RWPE2 (cell line): ENCODE measurements at regions not wholly inside any gene's neighbourhood (a gene's known extent, or its start where the extent isn't known, plus 50 kb on each side); places are given as distances from the start of the nearest gene placed in this dataset.

Experiments used
- ATAC-seq: fragments of 200-7000 bp; cut with Tn5 transposase; 3 replicates; pipeline ENCODE4 v1.9.1; 2021; ENCODE audit warnings: low read depth
- DNase-seq: peaks from one replicate; pipeline ENCODE4 v3.0.0-alpha.2; 2020; ENCODE audit warnings: low spot score
- H3K27ac ChIP-seq: fragments of 450-650 bp; 2 replicates; pipeline ENCODE4 v1.5.1; 2017; ENCODE audit warnings: mild to moderate bottlenecking; ENCODE audit not compliant: poor library complexity, severe bottlenecking
- H3K27me3 ChIP-seq: fragments of 250-450 bp; sonication (Bioruptor Pico); 2 replicates; pipeline ENCODE4 v1.5.1; 2021; ENCODE audit warnings: mild to moderate bottlenecking, moderate library complexity; ENCODE audit not compliant: insufficient read depth, poor library complexity, severe bottlenecking
- H3K36me3 ChIP-seq: fragments of 250-450 bp; sonication (Bioruptor Pico); 2 replicates; pipeline ENCODE4 v1.5.1; 2020; ENCODE audit warnings: low read depth, mild to moderate bottlenecking, moderate library complexity
- H3K4me1 ChIP-seq: fragments of 250-450 bp; sonication (Bioruptor Pico); 2 replicates; pipeline ENCODE4 v1.5.1; 2021; ENCODE audit warnings: mild to moderate bottlenecking, moderate library complexity; ENCODE audit not compliant: insufficient read depth, poor library complexity, severe bottlenecking
- H3K4me3 ChIP-seq: fragments of 250-450 bp; sonication (Bioruptor Pico); 2 replicates; pipeline ENCODE4 v1.5.1; 2021; ENCODE audit warnings: mild to moderate bottlenecking, moderate library complexity; ENCODE audit not compliant: severe bottlenecking
- H3K9me3 ChIP-seq: fragments of 250-450 bp; sonication (Bioruptor Pico); 2 replicates; pipeline ENCODE4 v1.5.1; 2021; ENCODE audit warnings: mild to moderate bottlenecking, moderate library complexity; ENCODE audit not compliant: severe bottlenecking
- TF ChIP-seq, protein P1 (sequence below): fragments of 450-650 bp; IDR thresholded peaks from one replicate; pipeline ENCODE4 v1.5.1; 2017; ENCODE audit warnings: mild to moderate bottlenecking, moderate library complexity; ENCODE audit not compliant: poor library complexity, severe bottlenecking

- Histone ChIP-seq H3K27me3 (no peaks in the 10 kb centered on the region), H3K4me1 (no peaks in the 10 kb centered on the region), H3K27ac (no peak overlapping the region), H3K4me3 (no peak overlapping the region), H3K9me3 (peaks cover 7% of the 10 kb centered on the region), H3K36me3 (no peaks in the 10 kb centered on the region)
- TF ChIP-seq, protein P1, sequence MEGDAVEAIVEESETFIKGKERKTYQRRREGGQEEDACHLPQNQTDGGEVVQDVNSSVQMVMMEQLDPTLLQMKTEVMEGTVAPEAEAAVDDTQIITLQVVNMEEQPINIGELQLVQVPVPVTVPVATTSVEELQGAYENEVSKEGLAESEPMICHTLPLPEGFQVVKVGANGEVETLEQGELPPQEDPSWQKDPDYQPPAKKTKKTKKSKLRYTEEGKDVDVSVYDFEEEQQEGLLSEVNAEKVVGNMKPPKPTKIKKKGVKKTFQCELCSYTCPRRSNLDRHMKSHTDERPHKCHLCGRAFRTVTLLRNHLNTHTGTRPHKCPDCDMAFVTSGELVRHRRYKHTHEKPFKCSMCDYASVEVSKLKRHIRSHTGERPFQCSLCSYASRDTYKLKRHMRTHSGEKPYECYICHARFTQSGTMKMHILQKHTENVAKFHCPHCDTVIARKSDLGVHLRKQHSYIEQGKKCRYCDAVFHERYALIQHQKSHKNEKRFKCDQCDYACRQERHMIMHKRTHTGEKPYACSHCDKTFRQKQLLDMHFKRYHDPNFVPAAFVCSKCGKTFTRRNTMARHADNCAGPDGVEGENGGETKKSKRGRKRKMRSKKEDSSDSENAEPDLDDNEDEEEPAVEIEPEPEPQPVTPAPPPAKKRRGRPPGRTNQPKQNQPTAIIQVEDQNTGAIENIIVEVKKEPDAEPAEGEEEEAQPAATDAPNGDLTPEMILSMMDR = no peak
- DNase-seq = no peak
- no peak for ATAC-seq
Measured at GRCh38 chr6:84390334-84390733, 162.9 kb upstream of the CEP162 start.

DNA sequence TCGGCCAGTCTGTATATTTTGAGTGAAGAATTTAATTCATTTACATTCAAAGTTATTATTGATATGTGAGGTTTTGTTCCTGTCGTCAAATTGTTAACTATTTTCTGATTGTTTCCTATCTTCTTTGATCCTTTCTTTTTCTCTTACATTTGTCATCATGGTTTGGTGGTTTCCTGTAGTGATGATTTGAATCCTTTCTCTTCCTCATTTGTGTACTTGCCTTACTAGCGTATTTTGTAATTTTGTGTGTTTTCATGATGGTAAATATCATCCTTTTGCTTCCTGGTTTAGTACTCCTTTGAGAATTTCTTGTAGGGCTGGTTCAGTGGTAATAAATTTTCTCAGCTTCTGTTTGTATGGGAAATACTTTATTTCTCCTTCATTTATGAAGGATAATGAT is 151.7 kb upstream of the CEP162 start:
- Histone ChIP-seq H3K36me3 (no peaks in the 10 kb centered on the region), H3K4me1 (no peaks in the 10 kb centered on the region), H3K27ac (no peak overlapping the region), H3K4me3 (no peak overlapping the region), H3K27me3 (no peaks in the 10 kb centered on the region), H3K9me3 (no peaks in the 10 kb centered on the region)
- DNase-seq = no peak
- TF ChIP-seq, protein P1 = no peak
- no peak for ATAC-seq

GRCh38 chr6:84372290-84372689 is 144.8 kb upstream of the CEP162 start:
- Histone ChIP-seq H3K27ac (no peak overlapping the region), H3K4me3 (no peak overlapping the region), H3K9me3 (no peaks in the 10 kb centered on the region), H3K36me3 (no peaks in the 10 kb centered on the region), H3K27me3 (no peaks in the 10 kb centered on the region), H3K4me1 (no peaks in the 10 kb centered on the region)
- DNase-seq = no peak
- TF ChIP-seq, protein P1 = no peak
- no peak for ATAC-seq

GRCh38 chr6:84371681-84372080 is 144.2 kb upstream of the CEP162 start:
- Histone ChIP-seq H3K4me1 (no peaks in the 10 kb centered on the region), H3K36me3 (no peaks in the 10 kb centered on the region), H3K27ac (no peak overlapping the region), H3K9me3 (no peaks in the 10 kb centered on the region), H3K27me3 (no peaks in the 10 kb centered on the region), H3K4me3 (no peak overlapping the region)
- DNase-seq = no peak
- ATAC-seq = no peak
- TF ChIP-seq, protein P1 = no peak

DNA sequence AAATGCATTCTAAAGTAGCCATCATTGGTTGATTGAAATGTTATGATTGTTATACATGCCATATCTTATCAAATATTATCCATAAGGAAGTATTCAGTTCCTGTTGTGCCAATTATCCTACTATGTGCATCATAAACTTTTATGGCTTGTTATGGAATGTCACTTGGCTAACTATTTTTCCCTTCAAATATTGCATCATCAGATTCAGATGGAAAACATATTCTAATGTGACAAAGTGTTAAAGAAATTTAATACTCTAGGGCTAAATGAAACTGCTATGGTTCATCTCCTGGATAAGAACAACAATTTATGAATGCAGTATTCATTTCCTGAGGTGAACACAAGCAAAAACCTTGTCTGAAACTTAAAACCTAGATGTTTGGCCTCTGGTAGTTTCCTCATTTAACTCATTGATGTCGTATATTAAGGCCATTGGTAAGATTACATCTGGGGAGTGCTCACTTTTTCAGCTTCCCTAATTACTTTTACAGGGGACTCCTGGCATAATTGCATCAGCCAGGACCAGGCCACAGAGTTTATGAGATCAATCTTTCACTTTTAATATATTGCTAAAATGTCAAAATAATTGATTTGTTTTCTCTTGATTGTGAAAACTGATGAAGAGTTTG is 134.9 kb upstream of the CEP162 start:
- Histone ChIP-seq H3K4me3 (no peak overlapping the region), H3K27ac (no peak overlapping the region), H3K4me1 (no peaks in the 10 kb centered on the region), H3K27me3 (no peaks in the 10 kb centered on the region), H3K36me3 (no peaks in the 10 kb centered on the region), H3K9me3 (no peaks in the 10 kb centered on the region)
- DNase-seq (no peak), ATAC-seq (no peak)
- TF ChIP-seq, protein P1 = no peak
